Stimulated activated CD4-positive, alpha-beta T cell treated with anti-CD3 and anti-CD28 coated beads, Interleukin-2, amount 100 ng/mL, for 48 hours (primary cell): ENCODE measurements at regions not wholly inside any gene's neighbourhood (a gene's known extent, or its start where the extent isn't known, plus 50 kb on each side); places are given as distances from the start of the nearest gene placed in this dataset.
"Not testable (repeated sequence)": the region's sequence is repeated elsewhere in the genome, so short reads cannot be mapped to it uniquely, and the experiment has no call there.

Source experiments
- DNase-seq, 2 donors: peaks; one replicate each; pipeline ENCODE4 v3.0.0-alpha.2; 2020

DNA sequence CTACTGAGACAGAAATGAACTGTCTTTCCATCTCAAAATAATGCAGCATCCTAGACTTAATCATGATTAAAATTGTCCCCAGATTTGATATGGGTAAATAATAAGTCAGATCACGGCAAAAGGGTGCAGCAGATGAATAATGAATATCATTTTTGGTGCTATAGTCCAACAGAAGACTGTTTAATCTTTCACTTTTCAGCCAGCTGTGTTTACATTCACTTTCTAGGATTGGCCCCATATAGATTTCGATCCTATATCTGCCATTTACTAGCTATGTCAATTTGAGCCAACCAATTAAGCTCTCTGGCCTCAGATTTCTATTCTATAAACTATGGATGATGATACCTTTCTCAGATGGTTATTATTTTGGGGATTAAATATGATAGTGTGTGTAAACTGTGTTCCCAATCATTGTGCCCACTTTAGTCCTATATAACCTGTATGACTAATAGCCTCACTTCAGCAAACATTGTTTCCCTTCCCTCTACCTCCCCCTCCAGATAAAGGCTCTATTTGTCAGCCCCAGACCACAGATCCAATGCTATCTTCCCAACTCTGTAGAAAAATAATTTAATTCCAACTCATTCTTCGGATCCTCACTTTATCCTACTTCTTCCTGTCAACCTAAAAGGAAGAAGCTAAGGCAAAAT is 53.6 kb upstream of the NT5E start:
- no peak for DNase-seq

DNA sequence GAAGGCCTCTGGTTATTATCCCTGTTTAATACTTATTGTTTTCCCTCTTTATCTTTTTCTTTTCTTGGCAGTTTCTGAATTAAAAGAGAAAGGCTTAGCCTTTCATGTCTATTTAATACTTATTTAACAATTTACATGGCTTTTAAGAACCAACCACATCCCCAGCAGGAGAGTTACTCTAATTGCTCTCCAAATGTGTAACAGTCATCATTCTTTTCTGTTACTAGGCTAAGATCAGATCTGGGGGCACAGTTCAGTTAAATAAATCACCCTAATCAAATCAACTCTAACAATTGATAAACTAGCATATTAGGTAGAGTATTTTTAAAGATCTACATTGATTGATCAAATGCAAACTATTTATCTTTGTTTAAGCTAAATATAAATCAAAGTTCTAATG is 54.1 kb upstream of the NT5E start:
- DNase-seq = no peak

DNA sequence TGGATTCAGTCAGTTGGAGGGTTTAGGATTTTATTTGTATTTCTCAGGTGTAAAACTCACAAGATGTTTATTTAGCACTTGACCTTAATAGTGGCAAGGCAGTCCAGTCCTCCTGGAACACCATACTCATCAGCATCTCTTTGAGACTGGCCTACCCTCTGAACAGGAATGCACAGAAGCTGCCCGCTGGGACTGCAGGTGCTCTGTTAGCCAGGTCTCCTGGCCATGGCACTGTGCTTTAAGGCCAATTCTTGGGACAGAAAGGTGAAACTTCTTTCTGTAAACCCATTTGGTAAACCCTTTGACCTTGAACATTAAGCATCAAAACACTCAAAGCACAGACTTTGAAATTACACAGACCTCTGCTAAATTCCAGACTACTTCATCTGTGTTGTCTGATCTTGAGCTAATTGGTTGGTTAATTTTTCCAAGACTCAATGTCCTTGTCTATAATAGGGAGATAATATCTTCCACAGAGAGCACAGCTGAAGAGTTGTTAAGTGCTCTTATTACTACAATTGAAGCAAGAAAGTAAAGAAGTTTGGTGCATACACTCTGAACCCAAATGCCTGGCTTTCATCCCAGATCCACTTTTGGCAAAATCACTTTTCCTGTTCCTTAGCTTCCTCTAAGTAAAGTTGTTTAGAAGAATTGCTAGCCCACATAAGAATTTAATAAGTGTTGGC is 54.9 kb upstream of the NT5E start:
- DNase-seq = no peak

DNA sequence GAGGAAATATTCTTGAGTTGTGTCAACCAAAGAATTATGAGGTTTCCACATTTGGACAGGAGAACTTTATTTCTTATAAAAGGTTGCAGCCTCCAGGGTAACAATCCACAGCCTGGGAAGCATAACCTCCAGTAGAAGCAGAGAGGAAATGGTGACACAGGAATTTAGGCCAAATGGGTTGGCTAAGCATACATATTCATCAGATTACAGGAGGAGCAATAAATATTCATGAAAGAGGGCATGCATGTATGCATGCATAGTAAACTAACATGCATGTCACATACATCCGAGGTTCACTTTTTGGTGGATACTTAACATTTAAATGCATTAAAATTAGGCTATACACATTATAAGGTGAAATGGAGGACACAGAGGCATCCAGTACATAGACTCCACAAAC is 55.7 kb upstream of the NT5E start:
- DNase-seq = no peak

DNA sequence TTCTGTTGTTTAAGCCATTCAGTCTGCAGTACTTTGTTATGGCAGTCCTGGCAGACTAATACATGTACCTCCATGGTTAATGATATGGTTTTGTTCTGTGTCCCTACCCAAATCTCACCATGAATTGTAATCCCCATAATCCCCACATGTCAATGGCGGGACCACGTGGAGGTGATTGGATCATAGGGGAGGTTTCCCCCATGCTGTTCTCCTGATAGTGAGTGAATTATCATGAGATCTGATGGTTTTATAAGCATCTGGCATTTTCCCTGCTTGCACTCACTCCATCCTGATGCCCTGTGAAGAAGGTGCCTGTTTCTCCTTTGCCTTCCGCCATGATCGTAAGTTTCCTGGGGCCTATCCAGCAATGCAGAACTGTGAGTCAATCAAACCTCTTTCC is 57.5 kb upstream of the NT5E start:
- DNase-seq = no peak

DNA sequence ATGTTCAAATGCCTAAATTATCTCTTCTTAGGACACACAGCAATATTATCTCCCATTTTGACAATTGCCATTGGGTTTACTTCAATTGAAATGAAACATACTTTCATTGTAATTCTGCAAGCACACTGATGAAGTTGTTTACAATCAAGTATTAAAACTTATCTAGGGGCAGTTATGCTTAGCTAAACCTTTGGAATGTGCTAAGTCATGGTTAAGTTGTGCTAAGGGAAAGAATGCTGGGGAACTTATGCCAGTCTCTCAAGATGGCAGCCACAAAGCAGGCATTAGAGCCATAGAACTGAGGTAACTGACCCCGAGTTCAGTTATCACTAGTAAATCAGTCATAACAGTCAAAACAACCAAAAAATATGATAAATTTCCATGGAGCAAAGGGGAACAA is 59.1 kb upstream of the NT5E start:
- no peak for DNase-seq

DNA sequence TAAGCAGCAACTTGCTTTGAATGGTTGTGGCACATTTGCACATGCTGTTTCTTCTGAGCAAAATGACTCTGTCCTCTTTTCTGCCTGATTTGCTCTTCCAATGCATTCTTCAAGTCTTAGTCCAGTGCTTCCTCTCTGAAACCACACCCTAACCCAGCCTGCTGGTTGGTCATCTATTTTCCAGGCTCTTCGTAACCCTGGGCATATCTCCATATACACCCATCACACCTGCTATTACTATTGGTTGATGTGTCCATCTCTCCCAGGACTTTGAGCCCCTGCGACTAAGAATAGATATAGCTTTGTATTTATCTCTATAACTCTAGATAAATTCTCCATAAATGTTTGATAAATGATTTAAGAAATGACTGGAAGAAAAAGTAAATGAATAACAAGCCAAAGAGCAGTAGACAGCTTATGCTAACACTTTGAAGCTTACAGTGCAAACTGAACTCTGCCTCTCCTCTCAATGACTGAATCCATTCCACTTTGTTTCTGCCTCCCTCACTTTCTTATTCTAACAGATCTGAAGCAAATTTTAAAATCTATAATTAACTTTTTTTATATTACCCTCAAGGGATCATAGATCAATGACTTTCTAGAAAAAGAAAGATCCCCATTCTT is 59.7 kb upstream of the NT5E start:
- DNase-seq = no peak

DNA sequence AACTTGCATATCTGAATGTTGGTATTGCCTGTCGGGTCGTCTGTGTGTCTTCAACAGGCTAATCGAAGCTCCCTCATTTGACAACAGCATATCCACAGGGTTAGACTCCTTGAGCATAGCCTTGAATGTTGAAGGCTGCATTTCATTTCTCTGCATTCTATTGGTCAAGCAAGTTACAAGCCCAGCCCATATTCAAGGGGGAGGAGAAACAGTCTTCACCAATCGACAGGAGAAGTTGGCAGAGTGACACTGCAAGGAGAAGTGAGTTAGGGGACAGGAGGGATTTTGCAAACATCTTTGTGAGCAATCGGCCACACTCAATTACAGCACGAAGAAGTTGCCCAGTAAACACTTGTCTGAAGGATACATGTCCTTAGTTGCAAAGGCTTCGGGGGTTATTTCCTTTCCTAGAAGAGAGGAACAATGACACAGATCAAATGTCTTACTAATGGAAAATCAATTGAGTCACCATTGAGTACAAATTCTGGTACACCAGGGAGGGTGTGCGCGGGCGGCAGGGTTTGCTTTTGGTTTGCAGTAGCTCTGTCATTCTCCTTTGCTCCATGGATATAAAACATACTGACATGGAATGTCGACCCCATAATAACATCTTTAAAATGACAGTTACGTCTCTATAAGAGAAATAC is 60.6 kb upstream of the NT5E start:
- peak in 1 of 2 donors; percentile 19 for DNase-seq

DNA sequence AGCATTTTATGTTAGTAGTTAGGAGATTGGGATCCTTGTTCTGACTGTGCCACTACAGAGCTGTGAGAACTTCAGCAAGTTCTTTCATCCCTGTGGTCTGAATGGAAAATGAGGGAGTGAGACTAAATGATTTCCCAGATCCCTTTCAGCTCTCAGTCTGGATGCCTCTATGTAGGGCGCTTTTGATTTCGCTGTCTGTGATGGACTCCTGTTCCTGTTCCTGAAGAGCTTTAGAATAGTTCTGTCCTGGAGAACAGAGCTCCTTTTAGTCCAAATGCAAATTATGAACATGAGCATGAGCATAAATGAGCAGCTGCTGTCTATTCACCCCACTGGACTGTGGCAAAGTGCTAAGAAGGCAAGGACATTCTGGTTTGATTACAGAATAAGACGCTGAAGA is 61.4 kb upstream of the NT5E start:
- DNase-seq = no peak

DNA sequence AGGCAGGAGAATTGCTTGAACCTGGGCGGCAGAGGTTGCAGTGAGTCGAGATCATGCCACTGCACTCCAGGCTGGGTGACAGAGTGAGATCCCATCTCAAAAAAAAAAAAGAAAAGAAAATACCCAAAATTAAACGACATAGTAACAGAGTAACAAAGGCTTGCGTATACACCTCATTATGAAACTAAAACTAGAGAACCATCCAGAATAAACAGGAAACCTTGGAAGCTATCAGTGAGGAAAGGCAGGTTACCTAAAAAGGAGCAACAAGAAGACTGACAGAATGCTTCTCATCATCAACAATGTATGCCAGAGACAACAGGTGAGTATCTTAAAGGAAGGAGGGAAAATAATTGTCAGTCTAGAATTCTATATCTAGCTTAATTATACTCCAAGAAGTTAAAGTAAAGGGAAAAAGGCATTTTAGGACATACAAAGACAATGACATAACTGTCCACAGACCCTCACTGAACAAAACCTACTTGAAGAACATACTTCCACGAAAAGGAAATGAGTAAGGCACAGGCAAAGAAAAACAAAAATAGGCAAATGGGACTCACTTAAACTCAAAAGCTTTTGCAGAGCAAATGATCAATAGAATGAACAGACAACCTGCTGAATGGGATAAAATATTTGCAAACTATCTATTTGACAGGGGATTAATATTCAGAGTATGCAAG is 64.1 kb upstream of the NT5E start:
- DNase-seq = no peak

DNA sequence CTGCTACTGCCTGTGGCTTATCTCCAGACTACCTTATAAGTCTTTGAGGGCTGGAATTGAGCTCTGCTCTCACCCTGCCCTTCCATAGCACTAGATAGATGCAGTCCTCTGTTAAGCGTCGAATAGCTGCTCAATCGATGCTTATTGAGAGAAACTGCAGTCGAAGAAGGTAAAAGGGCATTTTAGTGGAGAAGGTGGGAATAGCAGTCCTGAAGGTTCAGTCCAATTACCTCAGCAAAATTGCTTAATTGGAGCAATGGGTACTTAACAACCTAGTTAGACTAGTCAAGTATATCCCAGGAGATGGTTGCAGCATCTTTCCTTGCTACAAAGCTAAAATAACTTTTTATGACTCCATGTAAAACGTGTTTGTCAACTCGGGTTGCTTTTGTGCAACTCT is 66.8 kb upstream of the NT5E start:
- no peak for DNase-seq

DNA sequence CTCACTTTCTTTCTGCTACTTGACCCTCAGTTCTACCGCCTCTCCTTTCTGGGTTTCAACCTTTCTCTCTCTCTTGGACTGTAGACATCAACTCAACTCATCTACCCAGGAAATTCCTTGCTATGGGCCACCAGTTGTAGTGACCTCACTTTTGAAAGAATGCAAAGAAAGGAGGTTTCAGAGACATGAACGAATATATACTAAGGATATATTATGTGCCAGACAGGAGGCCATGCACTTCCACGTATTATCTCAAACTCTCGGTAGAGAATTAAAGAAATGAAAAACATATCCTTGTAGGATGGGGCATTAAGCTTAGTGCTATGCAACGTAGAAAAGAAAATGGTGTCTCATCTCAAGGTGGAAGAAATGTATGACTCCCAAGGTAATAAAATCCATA is 67.3 kb upstream of the NT5E start:
- no peak for DNase-seq

DNA sequence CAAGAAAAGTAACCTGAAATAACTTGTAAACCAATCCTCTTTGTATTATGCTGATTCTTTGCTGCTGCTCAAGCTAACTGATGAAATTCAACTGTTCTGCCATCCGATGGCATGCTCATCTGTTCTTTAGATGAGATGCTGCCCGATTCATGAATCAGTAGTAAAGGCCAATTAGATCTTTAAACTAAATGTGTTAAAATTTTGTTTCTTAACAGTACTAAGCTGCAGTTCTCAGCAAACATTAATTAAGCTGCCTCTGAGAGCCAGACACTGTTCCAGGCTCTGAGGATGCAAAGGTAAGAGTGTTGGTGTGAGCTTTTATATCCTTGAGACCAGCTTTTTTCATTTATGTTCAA is 77.0 kb upstream of the NT5E start:
- no peak for DNase-seq

DNA sequence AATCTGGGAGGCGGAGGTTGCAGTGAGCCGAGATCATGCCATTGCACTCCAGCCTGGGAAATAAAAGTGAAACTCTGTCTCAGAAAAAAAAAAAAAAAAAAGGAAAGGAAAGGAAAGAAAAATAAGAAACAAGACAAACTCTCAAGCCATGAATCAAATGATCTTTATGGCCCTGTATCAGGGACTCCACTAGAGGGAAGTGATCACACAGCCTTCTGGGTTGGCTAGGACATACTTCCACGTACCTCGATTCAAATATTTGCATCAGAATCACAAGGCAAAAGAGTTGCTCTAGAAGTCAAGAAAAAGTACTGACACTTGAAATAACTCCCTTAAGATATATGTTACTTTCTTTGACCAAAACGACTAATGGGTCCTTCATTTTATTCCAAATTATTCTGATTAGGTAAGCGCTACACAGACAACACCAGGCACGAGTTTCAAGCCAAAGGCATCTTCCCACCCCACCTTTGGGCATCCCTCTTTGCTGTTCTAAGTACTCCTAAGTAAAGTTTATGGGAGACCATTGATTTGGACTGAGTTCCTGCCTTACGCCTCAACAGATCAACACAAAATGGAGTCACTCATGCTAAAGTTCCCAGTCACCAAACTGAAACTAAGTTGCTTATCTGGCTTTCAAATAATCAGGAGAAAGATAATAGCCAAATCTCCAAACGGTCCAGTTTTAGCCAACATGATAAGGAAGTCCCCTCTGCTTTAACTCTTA is 77.5 kb upstream of the NT5E start:
- DNase-seq = no peak

DNA sequence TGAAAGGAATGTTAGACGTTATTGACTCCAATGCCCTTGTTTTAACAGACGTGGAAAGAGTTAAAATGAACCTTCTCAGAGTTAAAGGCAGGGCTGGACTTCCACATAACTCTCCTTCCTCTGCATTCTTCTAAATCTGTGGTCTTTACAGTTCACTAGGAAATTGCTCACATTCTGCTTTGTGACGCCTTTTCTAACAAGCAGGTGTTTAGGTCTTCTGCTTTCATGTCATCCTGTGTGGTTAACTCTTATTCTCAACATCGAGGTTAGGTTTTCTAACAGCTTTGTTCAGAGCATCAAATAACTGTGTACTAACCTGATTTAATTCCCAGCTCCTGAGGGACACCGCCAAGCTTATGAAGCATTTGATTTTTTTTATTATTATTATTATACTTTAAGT is 81.3 kb upstream of the NT5E start:
- no peak for DNase-seq

DNA sequence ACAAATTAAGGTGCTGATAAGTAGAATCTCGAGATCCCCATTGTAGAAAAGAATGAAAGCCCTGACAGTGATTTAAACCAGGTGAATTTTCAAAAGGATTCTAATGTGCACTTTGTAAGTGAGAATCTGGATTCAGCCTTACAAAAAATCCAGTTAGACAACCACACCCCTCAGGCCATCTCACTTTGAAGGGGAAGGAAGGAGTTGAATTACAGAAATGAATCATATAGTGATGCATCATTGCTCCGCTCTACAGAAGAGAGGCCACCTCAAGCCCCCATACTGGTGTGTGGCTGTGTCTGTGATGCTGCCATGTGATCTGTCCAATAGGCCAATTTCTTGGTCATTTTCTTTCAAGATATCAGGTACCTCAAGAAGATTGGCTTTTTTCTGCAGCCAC is 85.5 kb upstream of the NT5E start:
- no peak for DNase-seq

DNA sequence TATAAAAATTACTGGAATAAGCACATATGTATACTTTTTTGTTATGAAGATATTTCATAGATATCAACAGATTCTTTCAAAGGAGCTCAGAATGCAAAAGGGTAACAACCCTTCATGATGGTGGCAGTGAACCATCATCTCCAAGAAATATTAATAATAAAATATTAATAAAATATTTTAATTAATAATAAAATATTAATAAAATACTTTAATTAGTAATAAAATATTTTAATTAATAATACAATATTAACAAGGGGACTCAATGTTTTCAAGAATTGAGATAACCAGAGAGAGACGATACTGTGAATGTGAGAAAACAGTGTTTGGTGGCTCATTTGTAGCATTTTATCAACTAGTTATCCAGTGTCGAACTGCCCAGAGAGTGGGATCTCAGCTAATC is 86.0 kb upstream of the NT5E start:
- no peak for DNase-seq

DNA sequence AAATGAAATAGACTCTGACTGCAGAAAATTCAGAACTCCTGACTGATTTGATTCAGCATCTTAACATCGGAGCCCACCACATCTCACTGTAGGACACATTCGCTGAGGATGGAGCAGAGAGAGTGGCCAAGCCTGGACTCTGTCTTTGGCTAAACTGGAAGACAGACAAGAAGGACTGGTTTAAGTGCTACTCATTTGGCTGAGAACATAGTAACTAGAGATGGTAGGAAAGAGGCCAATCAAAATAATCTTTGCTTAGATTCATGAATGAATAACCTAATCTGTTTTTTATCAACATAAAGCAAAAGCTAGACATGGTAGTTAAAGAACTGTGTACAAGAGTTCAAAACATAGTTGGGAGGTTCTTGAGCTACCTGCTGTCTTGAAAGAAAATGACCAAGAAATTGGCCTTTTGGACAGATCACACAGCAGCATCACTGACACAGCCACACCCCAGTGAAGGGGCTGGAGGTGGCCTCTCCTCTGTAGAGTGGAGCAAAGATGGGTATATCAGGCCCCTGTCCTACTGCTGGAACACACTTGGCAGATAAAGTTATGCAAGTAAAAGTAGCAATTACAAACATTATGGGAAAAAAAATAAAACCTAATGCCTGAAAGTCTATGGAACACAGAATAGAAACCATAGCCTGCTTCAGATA is 87.1 kb upstream of the NT5E start:
- DNase-seq = no peak

DNA sequence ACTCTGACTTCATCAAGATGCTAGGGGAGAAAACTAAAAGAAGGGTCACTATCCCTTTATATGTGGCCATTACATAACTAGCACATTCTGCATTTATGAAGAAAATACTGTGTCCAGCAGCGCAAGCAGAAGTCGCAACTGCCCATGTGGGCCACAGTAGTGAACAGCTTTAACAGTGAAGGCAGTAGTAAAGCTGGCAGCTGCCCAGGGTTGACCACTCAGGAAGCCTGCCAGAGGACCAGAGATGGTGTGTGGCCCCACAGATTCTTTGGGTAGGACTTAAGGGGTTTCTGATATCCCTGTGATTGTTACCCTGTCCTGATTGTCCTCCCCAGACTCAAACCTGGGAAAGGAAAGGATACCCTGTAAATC is 88.3 kb upstream of the NT5E start:
- no peak for DNase-seq

DNA sequence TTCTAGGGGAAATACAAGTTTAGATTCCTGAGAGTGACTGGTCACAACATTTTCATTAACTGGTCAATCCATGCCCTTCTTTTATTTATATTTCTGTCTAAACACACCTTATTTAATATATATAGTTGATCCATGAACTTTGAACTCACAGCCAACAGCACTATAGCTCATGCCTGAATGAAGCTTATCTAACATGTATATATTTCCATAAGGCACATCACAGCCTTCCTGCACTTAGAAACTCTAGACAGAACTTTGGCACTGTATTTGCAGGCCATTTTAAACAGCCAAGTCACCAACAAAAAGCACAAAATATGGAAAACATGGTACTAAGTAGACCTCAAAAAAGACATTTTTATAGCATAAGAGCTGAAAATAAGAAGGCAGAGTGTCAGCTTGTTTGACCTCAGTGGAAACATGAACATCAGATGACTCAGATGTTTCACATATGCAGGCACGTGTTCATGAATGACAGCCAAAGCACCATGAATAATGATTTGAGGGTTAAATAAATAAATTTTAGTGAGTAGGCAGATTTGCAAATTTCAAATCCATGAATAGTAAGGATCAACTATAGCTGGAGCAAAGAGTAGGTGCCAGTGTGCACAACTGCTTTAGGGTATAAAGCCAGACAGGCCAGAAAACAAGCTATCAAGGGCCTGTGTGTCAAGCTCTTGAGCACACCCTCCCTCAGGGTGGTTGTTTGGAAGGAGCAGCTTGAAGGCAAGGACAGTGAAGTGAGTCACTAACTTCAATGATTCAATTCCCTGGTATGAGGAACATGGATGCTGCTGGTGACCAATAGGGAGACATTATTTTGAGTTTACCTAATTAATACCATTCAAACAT is 88.9 kb upstream of the NT5E start:
- DNase-seq = no peak

DNA sequence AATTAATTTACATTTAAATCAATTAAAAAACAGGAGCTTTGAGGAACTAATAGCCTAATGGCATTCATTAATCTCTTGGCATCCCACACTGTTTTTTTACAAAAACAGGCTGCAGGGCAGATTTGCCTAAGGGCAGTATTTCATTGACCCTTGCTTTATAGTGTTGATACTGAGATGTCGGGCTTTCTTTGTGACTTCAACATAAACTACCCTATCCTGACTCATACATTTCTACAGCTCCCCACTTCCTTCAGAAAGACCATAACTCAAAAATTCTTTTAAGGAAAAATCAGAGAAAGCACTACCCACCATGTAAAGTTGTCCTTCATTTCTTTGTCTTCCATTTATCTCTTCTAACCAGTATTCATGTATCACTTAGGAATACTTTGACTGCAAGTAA is 92.2 kb upstream of the NT5E start:
- DNase-seq = no peak

DNA sequence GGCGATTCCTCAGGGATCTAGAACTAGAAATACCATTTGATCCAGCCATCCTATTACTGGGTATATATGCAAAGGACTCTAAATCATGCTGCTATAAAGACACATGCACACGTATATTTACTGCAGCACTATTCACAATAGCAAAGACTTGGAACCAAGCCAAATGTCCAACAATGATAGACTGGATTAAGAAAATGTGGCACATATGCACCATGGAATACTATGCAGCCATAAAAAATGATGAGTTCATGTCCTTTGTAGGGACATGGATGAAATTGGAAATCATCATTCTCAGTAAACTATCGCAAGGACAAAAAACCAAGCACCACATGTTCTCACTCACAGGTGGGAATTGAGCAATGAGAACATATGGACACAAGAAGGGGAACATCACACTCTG is 93.1 kb upstream of the NT5E start:
- not testable (repeated sequence) for DNase-seq
